Common myeloid progenitor, CD34-positive (primary cell): ENCODE measurements at regions not wholly inside any gene's neighbourhood (a gene's known extent, or its start where the extent isn't known, plus 50 kb on each side); places are given as distances from the start of the nearest gene placed in this dataset.

Source experiments
- CTCF ChIA-PET: fragments of 350-600 bp; sonication (Branson Sonifier 250); formaldehyde crosslinking; loops from one replicate; lab custom pipeline; 2021; ENCODE audit warnings: antibody characterized with exemption; lab: Charles Lee
- POLR2A ChIA-PET: fragments of 350-600 bp; sonication (Branson Sonifier 250); formaldehyde crosslinking; loops from one replicate; lab custom pipeline; 2021; ENCODE audit warnings: antibody characterized with exemption; lab: Charles Lee
- DNase-seq, 3 donors: peaks; one replicate each; pipeline versions ENCODE4 v3.0.0 to v3.0.0-alpha.2; 2013
- H3K27ac ChIP-seq, 2 experiments: 1 replicate in 1 of 2; 2 replicates in 1 of 2; pipeline ENCODE4 v1.7.0; 2013; ENCODE audit warnings: inconsistent platforms in 2 of 2, low read length in 2 of 2, mild to moderate bottlenecking in 2 of 2, low read depth in 1 of 2, moderate library complexity in 1 of 2; ENCODE audit not compliant: severe bottlenecking in 2 of 2, insufficient read depth in 1 of 2, poor library complexity in 1 of 2
- H3K27me3 ChIP-seq, 5 experiments: replicated peaks in 2 of 5; 1 replicate in 3 of 5; 2 replicates in 2 of 5; pipeline versions ENCODE4 v1.6.1 to v1.7.0; 2013; ENCODE audit warnings: low read length in 4 of 5, mild to moderate bottlenecking in 2 of 5, moderate library complexity in 2 of 5, inconsistent platforms in 1 of 5; ENCODE audit not compliant: insufficient read depth in 5 of 5, control insufficient read depth in 4 of 5
- H3K36me3 ChIP-seq, 4 experiments: 1 replicate in 2 of 4; 2 replicates in 2 of 4; pipeline versions ENCODE4 v1.6.1 to v1.7.0; 2013; ENCODE audit warnings: low read length in 3 of 4, control low read depth in 1 of 4, mild to moderate bottlenecking in 1 of 4; ENCODE audit not compliant: control insufficient read depth in 4 of 4, insufficient read depth in 4 of 4
- H3K4me1 ChIP-seq, 4 experiments: 1 replicate in 3 of 4; 2 replicates in 1 of 4; pipeline versions ENCODE4 v1.6.1 to v1.7.1; 2013; ENCODE audit warnings: low read length in 3 of 4, mild to moderate bottlenecking in 3 of 4, control low read depth in 1 of 4, inconsistent platforms in 1 of 4, moderate library complexity in 1 of 4; ENCODE audit not compliant: control insufficient read depth in 4 of 4, insufficient read depth in 4 of 4; ENCODE audit errors: control extremely low read depth in 1 of 4
- H3K4me3 ChIP-seq, 7 experiments: 1 replicate in 4 of 7; 2 replicates in 3 of 7; pipeline versions ENCODE4 v1.5.1 to v1.7.0; 2013; ENCODE audit warnings: mild to moderate bottlenecking in 7 of 7, low read length in 6 of 7, moderate library complexity in 6 of 7, inconsistent platforms in 2 of 7, low read depth in 2 of 7, control low read depth in 1 of 7; ENCODE audit not compliant: insufficient read depth in 4 of 7, control insufficient read depth in 1 of 7; ENCODE audit errors: extremely low read depth in 1 of 7
- H3K9me3 ChIP-seq, 5 experiments: 1 replicate in 4 of 5; 2 replicates in 1 of 5; pipeline versions ENCODE4 v1.6.1 to v1.7.1; 2013; ENCODE audit warnings: low read length in 4 of 5, mild to moderate bottlenecking in 2 of 5, inconsistent platforms in 1 of 5, low read depth in 1 of 5, moderate library complexity in 1 of 5; ENCODE audit not compliant: control insufficient read depth in 4 of 5, insufficient read depth in 2 of 5; ENCODE audit errors: control extremely low read depth in 1 of 5
- WGBS: methylation state at CpG from one replicate; pipeline ENCODE4 v1.1.5; 2013; ENCODE audit not compliant: insufficient coverage; 5-methylcytosine and 5-hydroxymethylcytosine counted together

GRCh38 chr14:97942921-97943320 is 1145.7 kb downstream of the VRK1 start:
- H3K9me3 ChIP-seq: peaks cover 0 to 3% (median 0%) of the 10 kb centered on the region in 5 experiments
- CTCF ChIA-PET: no interaction called here
- no peaks in the 10 kb centered on the region for H3K4me1 ChIP-seq
- H3K4me3 ChIP-seq: no peak overlapping the region
- DNase-seq: no peak
- H3K36me3 ChIP-seq: no peaks in the 10 kb centered on the region
- no CpG with 5 or more reads among the region's 1 CpG for WGBS
- no peaks in the 10 kb centered on the region for H3K27me3 ChIP-seq
- POLR2A ChIA-PET: no interaction called here
- H3K27ac ChIP-seq: no peak overlapping the region

GRCh38 chr14:97943619-97944018 is 1146.4 kb downstream of the VRK1 start:
- Histone ChIP-seq H3K4me1 (no peaks in the 10 kb centered on the region), H3K27me3 (no peaks in the 10 kb centered on the region), H3K4me3 (no peak overlapping the region), H3K36me3 (no peaks in the 10 kb centered on the region), H3K9me3 (peaks cover 0 to 3% (median 0%) of the 10 kb centered on the region in 5 experiments), H3K27ac (no peak overlapping the region)
- CTCF ChIA-PET: interaction anchor here (1.1 kb wide), 1 partner anchor 13 kb away, joined by 3 read pairs; no protein-coding TSS in a partner anchor
- POLR2A ChIA-PET: no interaction called here
- 83% methylated on average over 1 of the region's 1 CpG for WGBS
- no peak for DNase-seq

GRCh38 chr14:97944380-97944779 is 1147.2 kb downstream of the VRK1 start:
- no CpG with 5 or more reads among the region's 1 CpG for WGBS
- Histone ChIP-seq H3K4me3 (no peak overlapping the region), H3K27ac (no peak overlapping the region), H3K36me3 (no peaks in the 10 kb centered on the region), H3K27me3 (no peaks in the 10 kb centered on the region), H3K9me3 (peaks cover 0 to 3% (median 0%) of the 10 kb centered on the region in 5 experiments), H3K4me1 (no peaks in the 10 kb centered on the region)
- CTCF ChIA-PET: interaction anchor here (1.1 kb wide), 1 partner anchor 14 kb away, joined by 3 read pairs; no protein-coding TSS in a partner anchor
- no peak for DNase-seq
- POLR2A ChIA-PET: no interaction called here

- ChIA-PET CTCF (no interaction called here), POLR2A (no interaction called here)
- peaks cover 0 to 3% (median 0%) of the 10 kb centered on the region in 5 experiments for H3K9me3 ChIP-seq
- H3K36me3 ChIP-seq: no peaks in the 10 kb centered on the region
- no peak for DNase-seq
- no peak overlapping the region for H3K4me3 ChIP-seq
- H3K27ac ChIP-seq: no peak overlapping the region
- H3K4me1 ChIP-seq: no peaks in the 10 kb centered on the region
- H3K27me3 ChIP-seq: no peaks in the 10 kb centered on the region
These were observed 1148.4 kb downstream of the VRK1 start for GRCh38 chr14:97945631-97946030.

GRCh38 chr14:97946240-97946639 is 1149.1 kb downstream of the VRK1 start:
- POLR2A ChIA-PET: no interaction called here
- Histone ChIP-seq H3K36me3 (no peaks in the 10 kb centered on the region), H3K9me3 (peaks cover 0 to 3% (median 0%) of the 10 kb centered on the region in 5 experiments), H3K27me3 (no peaks in the 10 kb centered on the region), H3K4me3 (no peak overlapping the region), H3K4me1 (no peaks in the 10 kb centered on the region), H3K27ac (no peak overlapping the region)
- CTCF ChIA-PET: no interaction called here
- no peak for DNase-seq
- WGBS: 27% methylated on average over 2 of the region's 2 CpGs

GRCh38 chr14:97946641-97947040 is 1149.5 kb downstream of the VRK1 start:
- 91% methylated on average over 5 of the region's 9 CpGs for WGBS
- H3K9me3 ChIP-seq: peaks cover 0 to 3% (median 0%) of the 10 kb centered on the region in 5 experiments
- no peaks in the 10 kb centered on the region for H3K36me3 ChIP-seq
- DNase-seq: no peak
- H3K27me3 ChIP-seq: no peaks in the 10 kb centered on the region
- no peak overlapping the region for H3K27ac ChIP-seq
- no peaks in the 10 kb centered on the region for H3K4me1 ChIP-seq
- ChIA-PET POLR2A (no interaction called here), CTCF (no interaction called here)
- H3K4me3 ChIP-seq: no peak overlapping the region

GRCh38 chr14:97948841-97949240 is 1151.7 kb downstream of the VRK1 start:
- ChIA-PET POLR2A (no interaction called here), CTCF (interaction anchor here (0.6 kb wide), 1 partner anchor 327 kb away, joined by 3 read pairs; no protein-coding TSS in a partner anchor)
- DNase-seq: no peak
- Histone ChIP-seq H3K4me3 (no peak overlapping the region), H3K36me3 (no peaks in the 10 kb centered on the region), H3K27ac (no peak overlapping the region), H3K27me3 (no peaks in the 10 kb centered on the region), H3K4me1 (no peaks in the 10 kb centered on the region), H3K9me3 (no peaks in the 10 kb centered on the region)
- WGBS: 95% methylated on average over 13 of the region's 13 CpGs
